ENCODE measurements at regions not wholly inside any gene's neighbourhood (a gene's known extent, or its start where the extent isn't known, plus 50 kb on each side); places are given as distances from the start of the nearest gene placed in this dataset.

- no peak overlapping the region for H3K27ac ChIP-seq (ENCODE audit: low read depth, low read length, poor library complexity, severe bottlenecking)
- H3K9me3 ChIP-seq (ENCODE audit: low read length): no peaks in the 10 kb centered on the region
- no peaks in the 10 kb centered on the region for H3K36me3 ChIP-seq (ENCODE audit: insufficient read depth, low read length)
- CTCF ChIA-PET (ENCODE audit: unreplicated experiment): no interaction called here
- POLR2A ChIA-PET: no interaction called here
- no peaks in the 10 kb centered on the region for H4K20me1 ChIP-seq (ENCODE audit: insufficient read depth, low read length)
- H3K9me2 ChIP-seq (ENCODE audit: insufficient read depth, low read length): no peaks in the 10 kb centered on the region
- H3K4me3 ChIP-seq (ENCODE audit: low read depth, low read length, poor library complexity, severe bottlenecking): no peak overlapping the region
- no peak overlapping the region for H2AFZ ChIP-seq (ENCODE audit: low read length)
- no peak overlapping the region for H3K4me2 ChIP-seq (ENCODE audit: low read length)
- no TSS peak for BruUV-seq (replicated peaks)
- no peaks in the 10 kb centered on the region for H3K4me1 ChIP-seq (ENCODE audit: insufficient read depth, low read length, poor library complexity, severe bottlenecking)
- TF ChIP-seq EZH2phosphoT487 (IDR thresholded peaks at IDR 0.05; ENCODE audit: borderline replicate concordance, low read depth, low read length) (no peak), CTCF (conservative IDR thresholded peaks at IDR 0.05; ENCODE audit: low read length) (no peak)
- intact Hi-C loops (cut with micrococcal nuclease; ENCODE audit: unreplicated experiment): no loop called here
- no peaks in the 10 kb centered on the region for H3K79me2 ChIP-seq (ENCODE audit: insufficient read depth, low read depth, low read length)
- no peak for DNase-seq (ENCODE audit: low spot score)
These were observed 1048.1 kb downstream of the ROBO2 start for GRCh38 chr3:78088006-78088405.

- BruUV-seq (replicated peaks): no TSS peak
These were observed 1050.5 kb downstream of the ROBO2 start for GRCh38 chr3:78090382-78090781.

More at GRCh38 chr3:78090382-78090781, 1050.5 kb downstream of the ROBO2 start:
- Histone ChIP-seq H3K36me3 (ENCODE audit: insufficient read depth, low read length) (no peaks in the 10 kb centered on the region), H3K79me2 (ENCODE audit: insufficient read depth, low read depth, low read length) (no peaks in the 10 kb centered on the region), H3K27ac (ENCODE audit: low read depth, low read length, poor library complexity, severe bottlenecking) (no peak overlapping the region), H3K9me3 (ENCODE audit: low read length) (no peaks in the 10 kb centered on the region), H3K4me3 (ENCODE audit: low read depth, low read length, poor library complexity, severe bottlenecking) (no peak overlapping the region), H3K4me2 (ENCODE audit: low read length) (no peak overlapping the region), H3K4me1 (ENCODE audit: insufficient read depth, low read length, poor library complexity, severe bottlenecking) (no peaks in the 10 kb centered on the region), H3K9me2 (ENCODE audit: insufficient read depth, low read length) (no peaks in the 10 kb centered on the region), H2AFZ (ENCODE audit: low read length) (no peak overlapping the region), H4K20me1 (ENCODE audit: insufficient read depth, low read length) (no peaks in the 10 kb centered on the region)
- intact Hi-C loops (cut with micrococcal nuclease; ENCODE audit: unreplicated experiment): no loop called here
- CTCF ChIA-PET (ENCODE audit: unreplicated experiment): interaction anchor here (0.5 kb wide), 1 partner anchor 80 kb away, joined by 3 read pairs; no protein-coding TSS in a partner anchor
- no peak for DNase-seq (ENCODE audit: low spot score)
- no peak for TF ChIP-seq CTCF (conservative IDR thresholded peaks at IDR 0.05; ENCODE audit: low read length)
- no peak for TF ChIP-seq EZH2phosphoT487 (IDR thresholded peaks at IDR 0.05; ENCODE audit: borderline replicate concordance, low read depth, low read length)
- POLR2A ChIA-PET: no interaction called here
